Astrocyte (in vitro differentiated cells and primary cell): ENCODE measurements at regions not wholly inside any gene's neighbourhood (a gene's known extent, or its start where the extent isn't known, plus 50 kb on each side); places are given as distances from the start of the nearest gene placed in this dataset.

Experiments used
- DNase-seq: peaks from one replicate; pipeline ENCODE4 v3.0.0-alpha.2; 2010; ENCODE audit warnings: low read depth
- FAIRE-seq: peaks from 2 replicates; lab custom pipeline; 2011; peaks lifted over from hg19 to GRCh38; lab: Jason Lieb, UNC
- H2AFZ ChIP-seq: 2 replicates; pipeline ENCODE4 v1.6.0; 2012; ENCODE audit warnings: low read depth, low read length, inconsistent platforms
- H3K27ac ChIP-seq: 2 replicates; pipeline ENCODE4 v1.5.1; 2011; ENCODE audit warnings: low read depth, low read length, inconsistent platforms
- H3K27me3 ChIP-seq: 2 replicates; pipeline ENCODE4 v1.6.0; 2011; ENCODE audit warnings: low read length, inconsistent platforms; ENCODE audit not compliant: insufficient read depth
- H3K36me3 ChIP-seq: 2 replicates; pipeline ENCODE4 v1.5.1; 2011; ENCODE audit warnings: low read length, inconsistent platforms; ENCODE audit not compliant: insufficient read depth
- H3K4me1 ChIP-seq: 2 replicates; pipeline ENCODE4 v1.5.1; 2011; ENCODE audit warnings: low read length, inconsistent platforms; ENCODE audit not compliant: insufficient read depth
- H3K4me2 ChIP-seq: 2 replicates; pipeline ENCODE4 v1.6.0; 2012; ENCODE audit warnings: low read length, inconsistent platforms
- H3K4me3 ChIP-seq: 2 replicates; pipeline ENCODE4 v1.5.1; 2011; ENCODE audit warnings: low read depth, mild to moderate bottlenecking, low read length, inconsistent platforms; ENCODE audit not compliant: insufficient read depth
- H3K79me2 ChIP-seq: 2 replicates; pipeline ENCODE4 v1.6.0; 2012; ENCODE audit warnings: mild to moderate bottlenecking, low read length, inconsistent platforms; ENCODE audit not compliant: insufficient read depth
- H3K9ac ChIP-seq: 2 replicates; pipeline ENCODE4 v1.6.0; 2012; ENCODE audit warnings: mild to moderate bottlenecking, low read length, inconsistent platforms
- H3K9me3 ChIP-seq: 2 replicates; pipeline ENCODE4 v1.5.1; 2012; ENCODE audit warnings: low read depth, mild to moderate bottlenecking, low read length, inconsistent platforms; ENCODE audit not compliant: insufficient read depth
- H4K20me1 ChIP-seq: 2 replicates; pipeline ENCODE4 v1.6.0; 2012; ENCODE audit warnings: low read length, inconsistent platforms; ENCODE audit not compliant: insufficient read depth
- H3K27ac Mint-ChIP-seq: one replicate; pipeline ENCODE4 v1.8.0; 2021; ENCODE audit warnings: mild to moderate bottlenecking, mixed read lengths; ENCODE audit not compliant: unreplicated experiment
- H3K27me3 Mint-ChIP-seq: one replicate; pipeline ENCODE4 v1.8.0; 2021; ENCODE audit warnings: low read depth, mixed read lengths; ENCODE audit not compliant: unreplicated experiment
- H3K36me3 Mint-ChIP-seq: one replicate; pipeline ENCODE4 v1.8.0; 2021; ENCODE audit warnings: low read depth, mixed read lengths; ENCODE audit not compliant: unreplicated experiment
- H3K4me1 Mint-ChIP-seq: one replicate; pipeline ENCODE4 v1.8.0; 2021; ENCODE audit warnings: low read depth, mixed read lengths; ENCODE audit not compliant: unreplicated experiment
- H3K4me3 Mint-ChIP-seq: one replicate; pipeline ENCODE4 v1.8.0; 2021; ENCODE audit warnings: mild to moderate bottlenecking, moderate library complexity, mixed read lengths; ENCODE audit not compliant: unreplicated experiment
- H3K9me3 Mint-ChIP-seq: one replicate; pipeline ENCODE4 v1.8.0; 2021; ENCODE audit warnings: mild to moderate bottlenecking, mixed read lengths; ENCODE audit not compliant: unreplicated experiment
- CTCF ChIP-seq: IDR thresholded peaks from 2 replicates; pipeline ENCODE4 v1.5.1; 2011; ENCODE audit warnings: low read depth, mild to moderate bottlenecking, inconsistent platforms, low read length, moderate library complexity; ENCODE audit not compliant: insufficient read depth
- EZH2 ChIP-seq: IDR thresholded peaks from 2 replicates; pipeline ENCODE4 v1.6.1; 2012; ENCODE audit warnings: mild to moderate bottlenecking, low read length, inconsistent platforms; ENCODE audit not compliant: insufficient read depth

GRCh38 chr14:21748869-21749303 lies 75.3 kb upstream of the OR4E1 start:
- H3K9me3 Mint-ChIP-seq, result no peaks in the 10 kb centered on the region
- H4K20me1 ChIP-seq, result no peaks in the 10 kb centered on the region
- H3K27ac ChIP-seq, result no peak overlapping the region
- H3K4me1 ChIP-seq, result no peaks in the 10 kb centered on the region
- no peaks in the 10 kb centered on the region for H3K27me3 Mint-ChIP-seq
- H3K4me2 ChIP-seq, result no peak overlapping the region
- no peak for FAIRE-seq
- peak overlapping the region; percentile 49 for H2AFZ ChIP-seq
- peak; percentile 55 for TF ChIP-seq CTCF
- TF ChIP-seq EZH2, result no peak
- H3K9ac ChIP-seq, result no peak overlapping the region
- peaks cover 3% of the 10 kb centered on the region for H3K27me3 ChIP-seq
- no peak overlapping the region for H3K4me3 Mint-ChIP-seq
- H3K9me3 ChIP-seq, result no peaks in the 10 kb centered on the region
- DNase-seq, result no peak
- no peaks in the 10 kb centered on the region for H3K36me3 ChIP-seq
- H3K27ac Mint-ChIP-seq, result no peak overlapping the region
- peaks cover 9% of the 10 kb centered on the region for H3K4me1 Mint-ChIP-seq
- H3K36me3 Mint-ChIP-seq, result no peaks in the 10 kb centered on the region
- H3K79me2 ChIP-seq, result no peaks in the 10 kb centered on the region
- no peak overlapping the region for H3K4me3 ChIP-seq

GRCh38 chr14:21735639-21736307 lies 62.2 kb upstream of the OR4E1 start:
- no peaks in the 10 kb centered on the region for H4K20me1 ChIP-seq
- TF ChIP-seq CTCF, result no peak
- TF ChIP-seq EZH2, result no peak
- no peak for DNase-seq

GRCh38 chr14:21735200-21735599 lies 61.6 kb upstream of the OR4E1 start:
- Histone ChIP-seq H3K79me2 (no peaks in the 10 kb centered on the region), H3K4me3 (no peak overlapping the region), H3K27ac (no peak overlapping the region), H3K4me1 (no peaks in the 10 kb centered on the region), H3K9ac (no peak overlapping the region), H3K9me3 (no peaks in the 10 kb centered on the region), H3K27me3 (peaks cover 2% of the 10 kb centered on the region), H3K36me3 (no peaks in the 10 kb centered on the region), H2AFZ (no peak overlapping the region), H4K20me1 (no peaks in the 10 kb centered on the region), H3K4me2 (no peak overlapping the region)
- H3K36me3 Mint-ChIP-seq, result no peaks in the 10 kb centered on the region
- H3K4me1 Mint-ChIP-seq, result no peaks in the 10 kb centered on the region
- H3K27ac Mint-ChIP-seq, result no peak overlapping the region
- FAIRE-seq, result no peak
- peaks cover under 1% of the 10 kb centered on the region for H3K27me3 Mint-ChIP-seq
- DNase-seq, result no peak
- TF ChIP-seq EZH2 (no peak), CTCF (no peak)
- no peaks in the 10 kb centered on the region for H3K9me3 Mint-ChIP-seq
- no peak overlapping the region for H3K4me3 Mint-ChIP-seq

More at GRCh38 chr14:21735639-21736307, 62.2 kb upstream of the OR4E1 start:
- no peaks in the 10 kb centered on the region for H3K9me3 ChIP-seq
- Mint-ChIP-seq H3K27ac (no peak overlapping the region), H3K27me3 (no peaks in the 10 kb centered on the region), H3K9me3 (no peaks in the 10 kb centered on the region), H3K4me1 (no peaks in the 10 kb centered on the region), H3K36me3 (no peaks in the 10 kb centered on the region), H3K4me3 (no peak overlapping the region)
- no peak overlapping the region for H3K27ac ChIP-seq
- peaks cover 2% of the 10 kb centered on the region for H3K27me3 ChIP-seq
- H3K4me1 ChIP-seq, result no peaks in the 10 kb centered on the region
- FAIRE-seq, result no peak
- H3K9ac ChIP-seq, result no peak overlapping the region
- no peak overlapping the region for H3K4me2 ChIP-seq
- no peaks in the 10 kb centered on the region for H3K36me3 ChIP-seq
- H3K4me3 ChIP-seq, result no peak overlapping the region
- H2AFZ ChIP-seq, result no peak overlapping the region
- H3K79me2 ChIP-seq, result no peaks in the 10 kb centered on the region
